SIG-M5 (cell line): ENCODE measurements at regions not wholly inside any gene's neighbourhood (a gene's known extent, or its start where the extent isn't known, plus 50 kb on each side); places are given as distances from the start of the nearest gene placed in this dataset.

Experiments
- DNase-seq: peaks from one replicate; lab custom pipeline; 2025; lab: John Stamatoyannopoulos, UW

DNA sequence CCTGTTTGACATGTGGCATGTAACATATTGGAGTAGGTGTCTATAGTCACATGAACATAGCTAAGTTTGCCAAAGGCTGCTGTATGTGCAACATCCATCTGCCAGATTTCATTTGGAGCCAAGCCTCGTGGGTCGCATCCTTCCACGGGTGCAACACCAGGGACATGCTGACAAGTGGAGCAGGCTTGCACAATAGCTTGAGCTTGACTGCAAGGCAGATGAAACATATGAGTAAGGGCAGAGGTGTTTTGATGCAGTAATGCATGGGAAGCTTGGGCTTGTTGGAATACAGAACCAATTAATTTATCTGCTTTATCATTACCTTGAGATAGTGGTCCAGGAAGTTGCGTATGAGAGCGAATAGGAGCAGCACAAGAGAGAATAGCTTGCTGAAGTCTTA, 74.1 kb upstream of the BTN3A2 start:
- no peak for DNase-seq

DNA sequence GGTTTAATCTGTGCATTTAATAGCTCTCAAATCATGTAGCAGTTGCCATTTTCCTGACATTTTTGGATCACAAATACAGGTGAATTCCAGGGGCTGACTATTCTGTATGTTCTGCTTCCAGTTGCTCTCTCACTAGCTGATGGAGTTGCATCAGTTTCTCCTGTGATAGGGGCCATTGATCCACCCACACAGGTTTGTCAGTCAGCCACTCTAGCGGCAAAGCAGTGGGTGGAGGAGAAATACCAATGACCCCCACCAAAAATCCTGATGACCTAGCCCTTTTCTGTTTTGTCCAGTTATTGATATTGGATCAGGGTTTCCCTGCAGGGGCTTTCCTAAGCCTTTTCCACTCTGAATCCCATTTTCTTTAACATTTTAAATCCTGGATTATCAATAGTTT, 72.3 kb upstream of the BTN3A2 start:
- no peak for DNase-seq

- no peak for DNase-seq
Measured at GRCh38 chr6:26294302-26294701, 70.7 kb upstream of the BTN3A2 start.

DNA sequence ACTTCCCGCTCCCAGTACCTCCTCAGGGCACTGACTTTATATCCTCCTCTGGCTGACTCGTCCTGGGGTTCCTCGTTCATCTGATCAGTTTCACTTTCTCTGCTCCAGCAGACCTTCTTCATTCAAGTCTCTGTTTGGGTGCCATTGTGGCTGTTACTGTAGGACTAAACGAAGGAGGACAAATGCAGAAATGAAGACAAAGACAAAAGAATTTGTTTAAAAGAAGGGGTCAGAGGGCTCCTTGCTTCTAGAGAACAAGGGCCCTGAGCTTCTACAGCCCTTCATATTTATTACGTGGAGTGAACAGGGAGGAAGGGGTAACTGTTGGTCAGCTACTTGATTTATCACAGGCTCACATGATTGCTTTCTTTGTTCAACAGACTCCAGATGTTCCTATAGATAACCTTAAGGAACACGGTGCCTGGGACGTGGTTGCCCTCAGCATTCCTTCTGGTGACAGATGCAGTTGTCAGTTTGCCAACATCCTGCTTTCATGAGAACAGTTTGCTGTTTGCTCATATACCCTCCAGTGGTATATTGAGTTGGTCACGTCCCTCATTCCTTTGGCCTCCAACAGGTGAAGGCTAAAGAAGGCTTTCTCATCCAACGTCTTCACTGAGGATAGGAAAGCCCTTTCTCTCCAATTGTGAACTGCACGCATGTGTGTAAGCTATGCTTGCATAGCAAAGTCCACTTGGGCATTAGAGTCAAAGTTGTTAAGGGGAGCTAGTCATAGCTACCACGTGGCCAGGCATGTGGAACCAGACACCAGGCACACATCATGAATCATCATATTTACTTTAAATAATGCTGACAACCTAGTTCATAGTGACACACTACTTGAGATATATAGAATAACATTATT, 69.1 kb upstream of the BTN3A2 start:
- no peak for DNase-seq

DNA sequence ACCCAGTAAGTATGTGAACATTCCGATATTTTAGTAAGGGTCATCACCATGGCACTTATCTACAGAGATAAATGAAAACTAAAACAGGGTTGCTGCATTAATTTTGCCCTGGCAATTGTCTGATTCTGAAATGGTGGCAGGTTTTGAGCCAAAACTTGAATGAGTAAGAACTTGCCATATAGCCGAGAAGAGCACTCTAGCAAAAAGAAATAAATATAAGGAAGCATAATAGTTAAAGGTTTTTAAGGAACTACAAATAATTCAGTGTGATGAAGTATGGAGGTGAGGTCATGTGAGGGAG, 68.5 kb upstream of the BTN3A2 start:
- DNase-seq, result no peak

DNA sequence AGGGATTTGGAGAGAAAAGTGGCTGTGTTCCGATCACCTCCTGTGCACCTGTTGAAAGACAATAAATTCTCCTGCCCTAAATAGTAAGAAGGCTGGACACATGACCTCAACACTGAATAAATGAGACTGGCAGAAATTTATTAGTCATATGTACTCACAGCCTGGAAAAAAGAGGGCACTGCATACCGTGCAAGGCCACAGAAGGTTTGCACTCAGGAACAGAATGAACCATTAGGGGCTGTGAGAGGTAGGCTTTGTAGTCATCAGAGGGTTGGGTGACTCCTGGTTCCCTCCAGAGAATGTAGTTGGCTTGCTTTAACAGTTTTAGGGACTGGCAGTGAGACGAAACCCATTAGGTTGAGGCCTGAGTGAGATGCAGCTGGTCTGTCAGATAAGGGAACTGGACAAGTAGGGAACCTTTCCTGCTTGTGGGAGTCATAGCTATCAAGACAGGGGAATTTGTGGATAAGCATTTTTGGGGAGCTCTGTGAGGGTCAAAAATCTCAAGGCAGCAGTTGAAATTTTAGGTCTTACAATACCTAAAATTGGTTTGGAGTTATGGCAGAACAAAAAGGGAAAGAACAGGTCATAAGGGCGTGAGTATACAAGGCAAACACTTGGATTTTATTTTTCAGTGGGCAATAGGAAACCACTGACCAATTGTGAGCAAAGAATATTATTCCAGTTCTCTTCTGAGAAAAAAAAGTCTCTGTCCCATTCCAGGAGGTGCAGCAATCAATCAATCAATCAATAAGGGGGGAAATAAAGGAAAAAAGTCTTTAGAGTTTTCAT, 67.9 kb upstream of the BTN3A2 start:
- no peak for DNase-seq

DNA sequence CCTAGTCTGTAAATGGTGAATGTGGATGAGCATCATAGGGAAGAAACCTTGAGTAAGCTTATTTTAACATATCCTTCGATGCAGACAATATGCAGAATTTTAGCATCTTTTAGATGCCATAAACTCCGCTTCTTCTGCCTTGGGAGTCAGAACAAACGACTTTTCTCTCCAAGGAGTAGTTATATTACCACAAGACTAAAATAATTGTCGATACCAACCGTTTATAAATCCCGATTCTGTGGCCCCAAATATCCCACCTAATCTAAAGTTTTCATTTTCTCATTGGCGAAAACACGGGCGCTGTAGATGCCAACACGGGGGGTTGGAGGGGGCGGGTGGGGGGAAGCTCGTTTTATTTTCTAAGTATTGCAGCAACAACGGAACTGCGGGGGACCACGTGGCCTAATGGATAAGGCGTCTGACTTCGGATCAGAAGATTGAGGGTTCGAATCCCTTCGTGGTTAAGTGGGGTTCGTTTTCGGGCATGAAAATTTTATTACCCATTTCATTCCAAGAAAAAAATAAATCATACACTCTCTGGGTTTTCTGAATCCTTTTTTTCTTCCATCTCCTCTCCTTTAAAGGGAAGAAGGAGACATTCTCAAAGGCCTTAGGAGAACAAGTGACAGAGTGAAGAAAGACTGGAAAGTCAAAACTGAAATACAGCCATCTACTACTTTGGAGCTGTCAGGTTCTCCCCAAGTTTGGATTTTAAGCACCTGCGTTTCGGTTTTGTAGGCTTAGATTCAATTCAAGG, 65.5 kb upstream of the BTN3A2 start:
- DNase-seq, result no peak

- DNase-seq, result no peak
Measured at GRCh38 chr6:26300043-26300331, 65.0 kb upstream of the BTN3A2 start.

DNA sequence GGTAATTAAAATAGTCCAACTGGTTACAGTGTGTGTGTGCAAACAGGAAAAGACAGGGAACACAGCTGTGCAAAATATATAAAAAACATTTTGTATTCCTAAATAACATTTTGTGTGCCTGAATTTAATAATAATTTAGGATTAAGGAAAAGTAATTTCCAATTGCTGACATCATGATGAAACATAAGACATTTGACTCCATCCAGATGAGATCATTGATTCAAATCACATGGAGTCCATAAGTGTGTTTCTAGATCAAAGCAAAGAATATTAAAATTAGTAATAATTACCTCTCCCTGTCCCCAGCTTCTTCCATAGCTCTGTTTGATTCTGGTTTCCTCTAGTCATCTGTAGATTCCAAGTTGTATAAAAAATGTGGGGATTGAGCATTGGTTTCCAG, 64.6 kb upstream of the BTN3A2 start:
- DNase-seq, result no peak

DNA sequence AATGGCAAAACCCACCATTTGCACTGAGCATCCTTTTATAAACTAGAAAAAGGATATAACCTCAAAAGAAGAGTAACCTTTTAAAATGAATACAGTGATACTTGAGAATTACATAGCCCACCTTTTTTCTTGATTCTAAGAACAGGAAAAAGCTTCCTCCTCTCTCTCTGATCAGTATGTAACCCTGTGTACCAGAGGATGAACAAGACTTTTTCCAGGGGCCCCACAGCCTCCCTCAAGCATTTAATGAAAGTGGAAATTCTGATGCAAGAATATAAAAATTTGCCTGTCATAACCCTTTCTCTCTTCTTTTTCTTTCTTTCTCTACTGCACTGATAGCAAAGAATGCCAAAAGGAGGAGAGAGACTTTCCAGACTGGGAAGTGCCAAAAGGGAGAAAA, 64.2 kb upstream of the BTN3A2 start:
- no peak for DNase-seq

DNA sequence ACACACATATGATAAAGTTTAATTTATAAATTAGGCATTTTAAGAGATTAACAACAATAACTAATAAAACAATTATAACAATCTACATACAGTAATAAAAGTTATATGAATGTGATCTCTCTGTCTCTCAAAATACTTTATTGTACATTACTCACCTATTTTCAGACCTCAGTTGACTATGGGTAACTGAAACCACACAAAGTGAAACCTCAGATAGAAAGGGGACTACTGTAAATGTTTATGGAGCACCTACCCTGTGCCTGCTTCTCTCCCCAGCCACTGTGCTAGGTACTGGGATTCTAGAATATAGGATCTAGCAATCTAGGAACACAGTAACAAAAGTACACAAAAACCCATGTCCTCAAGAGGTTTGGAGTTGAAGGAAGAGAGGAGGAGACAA, 63.4 kb upstream of the BTN3A2 start:
- DNase-seq, result no peak

GRCh38 chr6:26302941-26303559, 61.9 kb upstream of the BTN3A2 start:
- DNase-seq, result no peak

- no peak for DNase-seq
Measured at GRCh38 chr6:26304213-26304796, 60.7 kb upstream of the BTN3A2 start.

- DNase-seq, result peak; percentile 83
Measured at GRCh38 chr6:26304797-26305640, 60.0 kb upstream of the BTN3A2 start.

- no peak for DNase-seq
Measured at GRCh38 chr6:26305641-26305969, 59.4 kb upstream of the BTN3A2 start.

DNA sequence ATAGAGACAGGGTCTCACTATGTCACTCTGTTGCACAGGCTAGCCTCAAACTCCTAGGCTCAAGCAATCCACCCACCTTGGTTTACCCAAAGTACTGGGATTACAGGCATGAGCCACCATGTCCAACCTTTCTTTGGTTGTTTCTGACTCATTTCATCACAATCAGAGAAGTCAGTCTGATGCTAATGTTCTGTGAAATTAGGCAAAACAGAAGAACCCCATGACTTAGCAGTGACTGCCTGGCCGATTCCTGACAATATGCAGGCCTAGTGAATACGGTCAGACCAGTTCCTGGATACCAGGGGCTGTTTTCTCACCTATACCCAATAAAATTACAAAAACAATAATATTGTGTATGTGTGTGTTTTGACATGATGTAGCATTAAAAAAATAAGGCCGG, 58.8 kb upstream of the BTN3A2 start:
- DNase-seq, result no peak

DNA sequence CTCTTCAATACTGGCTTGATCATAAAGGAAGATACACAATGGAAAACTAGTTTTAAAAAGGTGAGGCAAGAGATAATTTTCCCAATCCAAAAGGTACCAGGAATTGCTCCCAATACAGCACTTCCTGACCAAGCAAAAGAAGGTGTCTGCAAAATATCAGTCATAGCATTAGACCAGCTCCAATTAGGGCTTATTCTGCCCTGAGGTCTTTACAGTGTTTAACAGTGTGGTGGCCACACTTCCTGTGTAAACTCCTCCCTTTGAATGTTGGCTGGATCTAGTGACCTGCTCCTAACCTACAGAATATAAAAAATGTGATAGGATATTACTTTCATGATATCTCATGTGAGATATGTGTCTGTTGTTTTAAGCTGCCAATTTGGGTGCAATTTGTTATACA, 57.1 kb upstream of the BTN3A2 start:
- no peak for DNase-seq

- DNase-seq, result no peak
Measured at GRCh38 chr6:26309731-26310142, 55.3 kb upstream of the BTN3A2 start.

DNA sequence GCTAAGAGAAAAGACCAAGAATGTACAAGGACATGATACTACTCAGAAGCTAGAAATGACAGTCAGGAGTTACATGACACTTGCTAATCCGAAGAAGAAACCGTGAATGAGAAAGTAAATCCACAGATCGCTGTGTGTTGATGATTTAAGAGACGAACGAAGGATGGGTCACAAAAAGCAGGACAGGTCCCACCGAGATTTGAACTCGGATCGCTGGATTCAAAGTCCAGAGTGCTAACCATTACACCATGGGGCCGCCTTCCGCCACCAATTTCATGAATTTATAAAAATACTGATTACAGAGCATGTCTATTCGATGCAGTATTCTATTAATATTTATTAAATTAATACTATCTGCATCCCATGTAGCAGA, 54.0 kb upstream of the BTN3A2 start:
- no peak for DNase-seq

GRCh38 chr6:26311385-26312095, 53.5 kb upstream of the BTN3A2 start:
- no peak for DNase-seq

DNA sequence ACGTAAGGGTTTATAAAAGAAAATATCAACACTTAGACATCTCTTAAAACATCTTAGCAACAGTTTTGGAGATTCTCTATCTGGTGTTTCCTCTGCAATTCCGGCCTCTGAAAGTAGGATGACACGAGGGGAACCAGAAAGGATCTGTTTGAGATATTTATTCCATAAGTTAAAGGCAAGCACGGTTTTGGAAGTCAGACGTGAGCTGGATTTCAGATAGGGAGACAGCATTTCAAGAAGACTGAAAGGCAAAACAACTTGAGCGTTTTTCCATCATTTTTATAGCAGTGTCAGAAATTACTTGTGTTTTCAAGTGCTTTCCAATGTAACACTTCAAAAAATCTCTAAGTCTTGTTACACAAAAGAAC, 52.9 kb upstream of the BTN3A2 start:
- DNase-seq, result no peak
